Muscle layer of colon (tissue), 2 donors: ENCODE measurements at regions not wholly inside any gene's neighbourhood (a gene's known extent, or its start where the extent isn't known, plus 50 kb on each side); places are given as distances from the start of the nearest gene placed in this dataset.

Experiments
- H3K27ac ChIP-seq: one replicate; pipeline ENCODE4 v1.7.0; 2013; ENCODE audit warnings: low read depth, mild to moderate bottlenecking, low read length, moderate library complexity
- H3K27me3 ChIP-seq, 2 donors: one replicate each; pipeline ENCODE4 v1.7.0; 2013; ENCODE audit warnings: low read length in 2 of 2, mild to moderate bottlenecking in 2 of 2; ENCODE audit not compliant: insufficient read depth in 2 of 2, control insufficient read depth in 1 of 2
- H3K36me3 ChIP-seq: one replicate; pipeline ENCODE4 v1.7.0; 2013; ENCODE audit warnings: mild to moderate bottlenecking, low read length; ENCODE audit not compliant: insufficient read depth
- H3K4me1 ChIP-seq: one replicate; pipeline ENCODE4 v1.7.0; 2013; ENCODE audit warnings: mild to moderate bottlenecking, low read length; ENCODE audit not compliant: insufficient read depth
- H3K4me3 ChIP-seq, 2 donors: one replicate each; pipeline ENCODE4 v1.7.0; 2013; ENCODE audit warnings: low read length in 2 of 2, low read depth in 1 of 2, mild to moderate bottlenecking in 1 of 2, moderate library complexity in 1 of 2
- H3K9ac ChIP-seq: one replicate; pipeline ENCODE4 v1.7.0; 2013; ENCODE audit warnings: low read length
- H3K9me3 ChIP-seq: one replicate; pipeline ENCODE4 v1.7.0; 2013; ENCODE audit warnings: mild to moderate bottlenecking, low read length
- donor health status: abdominal sarcoma.
- donor health status: Adenocarcinoma of cecum.

GRCh38 chr12:105423237-105423636 lies 92.7 kb downstream of the C12orf75 start:
- no peak overlapping the region for H3K27ac ChIP-seq
- H3K4me3 ChIP-seq = no peak overlapping the region
- no peaks in the 10 kb centered on the region for H3K27me3 ChIP-seq
- H3K4me1 ChIP-seq = no peaks in the 10 kb centered on the region
- no peak overlapping the region for H3K9ac ChIP-seq
- no peaks in the 10 kb centered on the region for H3K36me3 ChIP-seq
- H3K9me3 ChIP-seq = no peaks in the 10 kb centered on the region

- Histone ChIP-seq H3K9me3 (no peaks in the 10 kb centered on the region), H3K4me3 (no peak overlapping the region), H3K36me3 (no peaks in the 10 kb centered on the region), H3K9ac (no peak overlapping the region), H3K27me3 (no peaks in the 10 kb centered on the region), H3K4me1 (no peaks in the 10 kb centered on the region), H3K27ac (no peak overlapping the region)
Observed at GRCh38 chr12:105423921-105424320, 93.4 kb downstream of the C12orf75 start.

GRCh38 chr12:105425254-105426174 lies 95.0 kb downstream of the C12orf75 start:
- H3K4me1 ChIP-seq = no peaks in the 10 kb centered on the region
- no peak overlapping the region for H3K4me3 ChIP-seq
- H3K27me3 ChIP-seq = no peaks in the 10 kb centered on the region
- H3K36me3 ChIP-seq = no peaks in the 10 kb centered on the region
- no peak overlapping the region for H3K9ac ChIP-seq
- H3K9me3 ChIP-seq = no peaks in the 10 kb centered on the region
- no peak overlapping the region for H3K27ac ChIP-seq

GRCh38 chr12:105426766-105427165 lies 96.3 kb downstream of the C12orf75 start:
- Histone ChIP-seq H3K27me3 (no peaks in the 10 kb centered on the region), H3K4me3 (no peak overlapping the region), H3K9me3 (no peaks in the 10 kb centered on the region), H3K27ac (no peak overlapping the region), H3K9ac (no peak overlapping the region), H3K4me1 (no peaks in the 10 kb centered on the region), H3K36me3 (no peaks in the 10 kb centered on the region)

- H3K4me1 ChIP-seq = no peaks in the 10 kb centered on the region
- H3K4me3 ChIP-seq = no peak overlapping the region
- no peak overlapping the region for H3K27ac ChIP-seq
Observed at GRCh38 chr12:105427883-105428282, 97.4 kb downstream of the C12orf75 start.

GRCh38 chr12:105428793-105429395 lies 98.4 kb downstream of the C12orf75 start:
- Histone ChIP-seq H3K9ac (no peak overlapping the region), H3K4me3 (no peak overlapping the region), H3K9me3 (no peaks in the 10 kb centered on the region), H3K36me3 (no peaks in the 10 kb centered on the region), H3K4me1 (no peaks in the 10 kb centered on the region), H3K27me3 (no peaks in the 10 kb centered on the region), H3K27ac (no peak overlapping the region)

More at GRCh38 chr12:105427883-105428282, 97.4 kb downstream of the C12orf75 start:
- Histone ChIP-seq H3K36me3 (no peaks in the 10 kb centered on the region), H3K9ac (no peak overlapping the region), H3K27me3 (no peaks in the 10 kb centered on the region), H3K9me3 (no peaks in the 10 kb centered on the region)

- Histone ChIP-seq H3K4me3 (no peak overlapping the region), H3K9me3 (no peaks in the 10 kb centered on the region), H3K9ac (no peak overlapping the region), H3K27ac (no peak overlapping the region), H3K27me3 (no peaks in the 10 kb centered on the region), H3K36me3 (no peaks in the 10 kb centered on the region), H3K4me1 (no peaks in the 10 kb centered on the region)
Observed at GRCh38 chr12:105429511-105429910, 99.0 kb downstream of the C12orf75 start.

- Histone ChIP-seq H3K4me3 (no peak overlapping the region), H3K9ac (no peak overlapping the region), H3K27ac (no peak overlapping the region), H3K36me3 (no peaks in the 10 kb centered on the region), H3K27me3 (no peaks in the 10 kb centered on the region), H3K4me1 (no peaks in the 10 kb centered on the region), H3K9me3 (no peaks in the 10 kb centered on the region)
Observed at GRCh38 chr12:105431537-105432100, 101.1 kb downstream of the C12orf75 start.

- Histone ChIP-seq H3K36me3 (no peaks in the 10 kb centered on the region), H3K27ac (no peak overlapping the region), H3K27me3 (no peaks in the 10 kb centered on the region), H3K4me1 (no peaks in the 10 kb centered on the region), H3K9ac (no peak overlapping the region), H3K4me3 (no peak overlapping the region), H3K9me3 (no peaks in the 10 kb centered on the region)
Observed at GRCh38 chr12:105433804-105434203, 103.3 kb downstream of the C12orf75 start.

- H3K27me3 ChIP-seq = no peaks in the 10 kb centered on the region
- no peaks in the 10 kb centered on the region for H3K4me1 ChIP-seq
- no peaks in the 10 kb centered on the region for H3K9me3 ChIP-seq
- H3K36me3 ChIP-seq = no peaks in the 10 kb centered on the region
- H3K9ac ChIP-seq = no peak overlapping the region
- H3K4me3 ChIP-seq = no peak overlapping the region
- H3K27ac ChIP-seq = no peak overlapping the region
Observed at GRCh38 chr12:105436636-105437035, 106.1 kb downstream of the C12orf75 start.

- Histone ChIP-seq H3K9me3 (no peaks in the 10 kb centered on the region), H3K9ac (no peak overlapping the region), H3K27ac (no peak overlapping the region), H3K4me3 (no peak overlapping the region), H3K27me3 (no peaks in the 10 kb centered on the region), H3K4me1 (no peaks in the 10 kb centered on the region), H3K36me3 (no peaks in the 10 kb centered on the region)
Observed at GRCh38 chr12:105440037-105440664, 109.7 kb downstream of the C12orf75 start.
